ENCODE measurements at regions not wholly inside any gene's neighbourhood (a gene's known extent, or its start where the extent isn't known, plus 50 kb on each side); places are given as distances from the start of the nearest gene placed in this dataset.
"Not testable (repeated sequence)": the region's sequence is repeated elsewhere in the genome, so short reads cannot be mapped to it uniquely, and the experiment has no call there.

DNA sequence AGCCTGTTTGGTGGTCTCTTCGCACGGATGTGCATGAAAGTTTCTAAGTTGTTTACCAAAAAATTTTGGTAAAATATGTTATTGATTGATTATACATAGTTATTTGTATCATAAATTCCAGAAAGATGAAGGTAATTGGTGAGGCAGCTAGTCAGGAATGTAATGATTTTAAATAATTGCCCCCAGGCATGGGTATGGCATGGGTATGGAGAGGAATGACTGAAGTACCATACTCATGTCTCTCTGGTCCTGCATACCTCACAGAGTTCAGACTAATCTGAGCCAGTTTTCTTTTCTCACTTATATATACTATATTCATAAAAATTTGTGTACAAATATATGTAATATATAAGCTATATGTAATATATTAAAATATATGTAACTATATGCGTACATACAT lies 329.0 kb upstream of the TECRL start:
- no peak overlapping the region for H3K27ac ChIP-seq (ENCODE audit: low read length in 2 of 2)

DNA sequence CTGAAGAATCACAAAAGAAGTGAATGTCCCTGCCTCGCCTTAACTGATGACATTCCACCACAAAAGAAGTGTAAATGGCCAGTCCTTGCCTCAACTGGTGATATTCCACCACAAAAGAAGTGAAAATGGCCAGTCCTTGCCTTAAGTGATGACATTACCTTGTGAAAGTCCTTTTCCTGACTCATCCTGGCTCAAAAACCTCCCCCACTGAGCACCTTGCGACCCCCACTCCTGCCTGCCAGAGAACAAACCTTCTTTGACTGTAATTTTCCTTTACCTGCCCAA lies 328.5 kb upstream of the TECRL start:
- H3K36me3 ChIP-seq (replicated peaks in 1 of 2; ENCODE audit: control extremely low read depth in 1 of 2, control insufficient read depth in 1 of 2, extremely low read depth in 1 of 2, insufficient read depth in 2 of 2, low read length in 1 of 2); H4K20me1 ChIP-seq (ENCODE audit: control insufficient read depth, insufficient read depth, low read length, poor library complexity, severe bottlenecking); H3K9me3 Mint-ChIP-seq (ENCODE audit: insufficient read depth); H3K4me1 ChIP-seq (ENCODE audit: control insufficient read depth in 2 of 2, insufficient read depth in 2 of 2, low read length in 2 of 2); POLR2A ChIA-PET; H3K27ac Mint-ChIP-seq; H3K9me3 ChIP-seq (ENCODE audit: control extremely low read depth in 1 of 3, control insufficient read depth in 2 of 3, insufficient read depth in 1 of 3, low read length in 2 of 3); H3K27me3 Mint-ChIP-seq; H3K9ac ChIP-seq (ENCODE audit: low read length); H3K79me2 ChIP-seq (ENCODE audit: control insufficient read depth, insufficient read depth, low read length); H3K4me2 ChIP-seq (replicated peaks; ENCODE audit: low read depth, low read length, poor library complexity, severe bottlenecking); H3K4me1 Mint-ChIP-seq; H3K27me3 ChIP-seq (replicated peaks in 1 of 4; ENCODE audit: control extremely low read depth in 1 of 4, control insufficient read depth in 3 of 4, insufficient read depth in 4 of 4, low read length in 3 of 4); CTCF ChIA-PET; H2AFZ ChIP-seq (ENCODE audit: insufficient read depth, low read depth, low read length, poor library complexity, severe bottlenecking); intact Hi-C loops (cut with micrococcal nuclease); H3K4me3 ChIP-seq (ENCODE audit: control extremely low read depth in 1 of 5, extremely low read depth in 1 of 5, insufficient read depth in 1 of 5, low read depth in 2 of 5, low read length in 4 of 5); H3K27ac ChIP-seq (ENCODE audit: low read length in 2 of 2); ATAC-seq (ENCODE audit: low read depth); DNase-seq; H3K4me3 Mint-ChIP-seq: not testable (repeated sequence)
- WGBS (ENCODE audit: insufficient coverage), result 73% methylated on average over 2 of the region's 2 CpGs

More for the DNA sequence above, 329.0 kb upstream of the TECRL start:
- H3K4me3 Mint-ChIP-seq, result no peak overlapping the region
- intact Hi-C loops (cut with micrococcal nuclease), result no loop called here
- H3K27ac Mint-ChIP-seq, result no peak overlapping the region
- peaks cover 5% of the 10 kb centered on the region for H3K9me3 Mint-ChIP-seq (ENCODE audit: insufficient read depth)
- Histone ChIP-seq H3K9me3 (ENCODE audit: control extremely low read depth in 1 of 3, control insufficient read depth in 2 of 3, insufficient read depth in 1 of 3, low read length in 2 of 3) (no peaks in the 10 kb centered on the region), H3K4me2 (replicated peaks; ENCODE audit: low read depth, low read length, poor library complexity, severe bottlenecking) (no peak overlapping the region), H3K9ac (ENCODE audit: low read length) (no peak overlapping the region), H3K4me1 (ENCODE audit: control insufficient read depth in 2 of 2, insufficient read depth in 2 of 2, low read length in 2 of 2) (no peaks in the 10 kb centered on the region), H3K27me3 (replicated peaks in 1 of 4; ENCODE audit: control extremely low read depth in 1 of 4, control insufficient read depth in 3 of 4, insufficient read depth in 4 of 4, low read length in 3 of 4) (no peaks in the 10 kb centered on the region), H3K4me3 (ENCODE audit: control extremely low read depth in 1 of 5, extremely low read depth in 1 of 5, insufficient read depth in 1 of 5, low read depth in 2 of 5, low read length in 4 of 5) (no peak overlapping the region), H2AFZ (ENCODE audit: insufficient read depth, low read depth, low read length, poor library complexity, severe bottlenecking) (no peak overlapping the region), H3K36me3 (replicated peaks in 1 of 2; ENCODE audit: control extremely low read depth in 1 of 2, control insufficient read depth in 1 of 2, extremely low read depth in 1 of 2, insufficient read depth in 2 of 2, low read length in 1 of 2) (no peaks in the 10 kb centered on the region), H3K79me2 (ENCODE audit: control insufficient read depth, insufficient read depth, low read length) (no peaks in the 10 kb centered on the region), H4K20me1 (ENCODE audit: control insufficient read depth, insufficient read depth, low read length, poor library complexity, severe bottlenecking) (no peaks in the 10 kb centered on the region)
- POLR2A ChIA-PET, result no interaction called here
- H3K4me1 Mint-ChIP-seq, result no peaks in the 10 kb centered on the region
- DNase-seq, result no peak
- no peak for TF ChIP-seq EZH2 (IDR thresholded peaks at IDR 0.05; ENCODE audit: borderline replicate concordance, insufficient read depth, low read depth, low read length, poor library complexity, severe bottlenecking)
- TF ChIP-seq, protein P1, sequence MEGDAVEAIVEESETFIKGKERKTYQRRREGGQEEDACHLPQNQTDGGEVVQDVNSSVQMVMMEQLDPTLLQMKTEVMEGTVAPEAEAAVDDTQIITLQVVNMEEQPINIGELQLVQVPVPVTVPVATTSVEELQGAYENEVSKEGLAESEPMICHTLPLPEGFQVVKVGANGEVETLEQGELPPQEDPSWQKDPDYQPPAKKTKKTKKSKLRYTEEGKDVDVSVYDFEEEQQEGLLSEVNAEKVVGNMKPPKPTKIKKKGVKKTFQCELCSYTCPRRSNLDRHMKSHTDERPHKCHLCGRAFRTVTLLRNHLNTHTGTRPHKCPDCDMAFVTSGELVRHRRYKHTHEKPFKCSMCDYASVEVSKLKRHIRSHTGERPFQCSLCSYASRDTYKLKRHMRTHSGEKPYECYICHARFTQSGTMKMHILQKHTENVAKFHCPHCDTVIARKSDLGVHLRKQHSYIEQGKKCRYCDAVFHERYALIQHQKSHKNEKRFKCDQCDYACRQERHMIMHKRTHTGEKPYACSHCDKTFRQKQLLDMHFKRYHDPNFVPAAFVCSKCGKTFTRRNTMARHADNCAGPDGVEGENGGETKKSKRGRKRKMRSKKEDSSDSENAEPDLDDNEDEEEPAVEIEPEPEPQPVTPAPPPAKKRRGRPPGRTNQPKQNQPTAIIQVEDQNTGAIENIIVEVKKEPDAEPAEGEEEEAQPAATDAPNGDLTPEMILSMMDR (IDR thresholded peaks at IDR 0.05), result no peak
- H3K27me3 Mint-ChIP-seq, result no peaks in the 10 kb centered on the region
- CTCF ChIA-PET, result no interaction called here
- ATAC-seq (ENCODE audit: low read depth), result no peak
- WGBS (ENCODE audit: insufficient coverage), result no CpG with 5 or more reads among the region's 3 CpGs

All from B cell (primary cell).